ENCODE measurements at regions not wholly inside any gene's neighbourhood (a gene's known extent, or its start where the extent isn't known, plus 50 kb on each side); places are given as distances from the start of the nearest gene placed in this dataset.

- no peaks in the 10 kb centered on the region for H4K20me1 ChIP-seq (ENCODE audit: insufficient read depth, low read length)
- TF ChIP-seq, protein P1, sequence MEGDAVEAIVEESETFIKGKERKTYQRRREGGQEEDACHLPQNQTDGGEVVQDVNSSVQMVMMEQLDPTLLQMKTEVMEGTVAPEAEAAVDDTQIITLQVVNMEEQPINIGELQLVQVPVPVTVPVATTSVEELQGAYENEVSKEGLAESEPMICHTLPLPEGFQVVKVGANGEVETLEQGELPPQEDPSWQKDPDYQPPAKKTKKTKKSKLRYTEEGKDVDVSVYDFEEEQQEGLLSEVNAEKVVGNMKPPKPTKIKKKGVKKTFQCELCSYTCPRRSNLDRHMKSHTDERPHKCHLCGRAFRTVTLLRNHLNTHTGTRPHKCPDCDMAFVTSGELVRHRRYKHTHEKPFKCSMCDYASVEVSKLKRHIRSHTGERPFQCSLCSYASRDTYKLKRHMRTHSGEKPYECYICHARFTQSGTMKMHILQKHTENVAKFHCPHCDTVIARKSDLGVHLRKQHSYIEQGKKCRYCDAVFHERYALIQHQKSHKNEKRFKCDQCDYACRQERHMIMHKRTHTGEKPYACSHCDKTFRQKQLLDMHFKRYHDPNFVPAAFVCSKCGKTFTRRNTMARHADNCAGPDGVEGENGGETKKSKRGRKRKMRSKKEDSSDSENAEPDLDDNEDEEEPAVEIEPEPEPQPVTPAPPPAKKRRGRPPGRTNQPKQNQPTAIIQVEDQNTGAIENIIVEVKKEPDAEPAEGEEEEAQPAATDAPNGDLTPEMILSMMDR (IDR thresholded peaks at IDR 0.05; ENCODE audit: low read length) = no peak
- TF ChIP-seq EZH2 (IDR thresholded peaks at IDR 0.05; ENCODE audit: borderline replicate concordance, low read length) = no peak
- no peak overlapping the region for H3K4me3 ChIP-seq (ENCODE audit: low read depth, low read length, poor library complexity, severe bottlenecking)
- no peaks in the 10 kb centered on the region for H3K9me2 ChIP-seq (ENCODE audit: low read depth, low read length)
- H3K27me3 ChIP-seq (ENCODE audit: insufficient read depth, low read length) = no peaks in the 10 kb centered on the region
- H3K4me1 ChIP-seq (ENCODE audit: insufficient read depth, low read length, severe bottlenecking) = no peaks in the 10 kb centered on the region
- no peaks in the 10 kb centered on the region for H3K79me2 ChIP-seq (ENCODE audit: insufficient read depth, low read length)
- no peaks in the 10 kb centered on the region for H3K36me3 ChIP-seq (ENCODE audit: insufficient read depth, low read length)
- H3K9me3 ChIP-seq (ENCODE audit: low read length) = no peaks in the 10 kb centered on the region
- no peak overlapping the region for H2AFZ ChIP-seq (ENCODE audit: low read length)
- no peaks in the 10 kb centered on the region for H3F3A ChIP-seq (ENCODE audit: insufficient read depth, low read length)
- no peak overlapping the region for H3K27ac ChIP-seq (ENCODE audit: low read depth, low read length, poor library complexity, severe bottlenecking)
- no peak overlapping the region for H3K9ac ChIP-seq (ENCODE audit: low read length)
- no peak overlapping the region for H3K4me2 ChIP-seq (ENCODE audit: low read length)
Measured at GRCh38 chr12:107457362-107457935, 228.2 kb upstream of the PWP1 start.

GRCh38 chr12:107458163-107458562 lies 227.4 kb upstream of the PWP1 start:
- Histone ChIP-seq H3K9me2 (ENCODE audit: low read depth, low read length) (no peaks in the 10 kb centered on the region), H3K4me3 (ENCODE audit: low read depth, low read length, poor library complexity, severe bottlenecking) (no peak overlapping the region), H3K4me2 (ENCODE audit: low read length) (no peak overlapping the region), H3K27ac (ENCODE audit: low read depth, low read length, poor library complexity, severe bottlenecking) (no peak overlapping the region), H3F3A (ENCODE audit: insufficient read depth, low read length) (no peaks in the 10 kb centered on the region), H4K20me1 (ENCODE audit: insufficient read depth, low read length) (no peaks in the 10 kb centered on the region), H3K4me1 (ENCODE audit: insufficient read depth, low read length, severe bottlenecking) (no peaks in the 10 kb centered on the region), H3K27me3 (ENCODE audit: insufficient read depth, low read length) (no peaks in the 10 kb centered on the region), H2AFZ (ENCODE audit: low read length) (no peak overlapping the region), H3K9ac (ENCODE audit: low read length) (no peak overlapping the region), H3K79me2 (ENCODE audit: insufficient read depth, low read length) (no peaks in the 10 kb centered on the region), H3K9me3 (ENCODE audit: low read length) (no peaks in the 10 kb centered on the region), H3K36me3 (ENCODE audit: insufficient read depth, low read length) (no peaks in the 10 kb centered on the region)
- TF ChIP-seq EZH2 (IDR thresholded peaks at IDR 0.05; ENCODE audit: borderline replicate concordance, low read length) = no peak

- no peaks in the 10 kb centered on the region for H3K9me3 ChIP-seq (ENCODE audit: low read length)
Measured at GRCh38 chr12:107458990-107459389, 226.6 kb upstream of the PWP1 start.

More at GRCh38 chr12:107458990-107459389, 226.6 kb upstream of the PWP1 start:
- H3K36me3 ChIP-seq (ENCODE audit: insufficient read depth, low read length) = no peaks in the 10 kb centered on the region
- no peaks in the 10 kb centered on the region for H3F3A ChIP-seq (ENCODE audit: insufficient read depth, low read length)
- H2AFZ ChIP-seq (ENCODE audit: low read length) = no peak overlapping the region
- no peaks in the 10 kb centered on the region for H4K20me1 ChIP-seq (ENCODE audit: insufficient read depth, low read length)
- no peak overlapping the region for H3K4me2 ChIP-seq (ENCODE audit: low read length)
- H3K4me1 ChIP-seq (ENCODE audit: insufficient read depth, low read length, severe bottlenecking) = no peaks in the 10 kb centered on the region
- TF ChIP-seq, protein P1 (IDR thresholded peaks at IDR 0.05; ENCODE audit: low read length) = no peak
- no peak for TF ChIP-seq EZH2 (IDR thresholded peaks at IDR 0.05; ENCODE audit: borderline replicate concordance, low read length)
- H3K27ac ChIP-seq (ENCODE audit: low read depth, low read length, poor library complexity, severe bottlenecking) = no peak overlapping the region
- no peaks in the 10 kb centered on the region for H3K27me3 ChIP-seq (ENCODE audit: insufficient read depth, low read length)
- H3K79me2 ChIP-seq (ENCODE audit: insufficient read depth, low read length) = no peaks in the 10 kb centered on the region
- no peak overlapping the region for H3K4me3 ChIP-seq (ENCODE audit: low read depth, low read length, poor library complexity, severe bottlenecking)
- no peak overlapping the region for H3K9ac ChIP-seq (ENCODE audit: low read length)
- no peaks in the 10 kb centered on the region for H3K9me2 ChIP-seq (ENCODE audit: low read depth, low read length)

All from OCI-LY1 (cell line).